ENCODE measurements at regions not wholly inside any gene's neighbourhood (a gene's known extent, or its start where the extent isn't known, plus 50 kb on each side); places are given as distances from the start of the nearest gene placed in this dataset.

DNA sequence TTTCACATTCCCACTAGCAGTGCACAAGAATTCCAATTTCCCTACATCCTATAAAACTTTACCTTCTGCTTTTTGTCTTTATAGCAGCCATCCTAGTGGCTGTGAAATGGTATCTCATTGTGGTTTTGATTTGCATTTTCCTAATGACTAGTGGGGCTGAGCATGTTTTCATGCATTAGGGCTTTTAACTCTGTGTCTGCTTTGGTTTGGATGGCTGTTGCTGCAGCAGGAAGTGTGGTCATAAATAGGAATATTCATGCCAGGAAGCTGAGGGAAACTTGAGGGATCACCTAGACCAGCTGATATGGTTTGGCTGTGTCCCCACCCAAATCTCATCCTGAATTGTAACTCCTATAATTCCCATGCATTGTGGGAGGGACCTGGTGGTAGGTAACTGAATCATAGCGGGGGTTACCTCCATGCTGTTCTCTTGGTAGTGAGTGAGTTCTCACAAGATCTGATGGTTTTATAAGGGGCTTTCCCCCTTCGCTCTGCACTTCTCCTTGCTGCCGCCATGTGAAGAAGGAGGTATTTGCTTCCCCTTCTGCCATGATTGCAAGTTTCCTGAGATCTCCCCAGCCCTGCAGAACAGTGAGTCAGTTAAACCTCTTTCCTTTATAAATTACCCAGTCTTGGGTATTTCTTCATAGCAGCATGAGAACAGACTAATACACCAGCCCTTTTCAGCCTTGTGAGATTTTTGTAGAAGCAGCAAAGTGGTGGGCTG is 181.8 kb upstream of the PITRM1 start:
- no peak overlapping the region for H2BK120ac ChIP-seq (ENCODE audit: low read depth, low read length)
- H3K56ac ChIP-seq (ENCODE audit: extremely low read depth, insufficient read depth, low read length), result no peak overlapping the region
- no peaks in the 10 kb centered on the region for H3K9me1 ChIP-seq (ENCODE audit: insufficient read depth, low read length)
- DNase-seq (no peak), ATAC-seq (ENCODE audit: low read depth) (no peak)
- no peak overlapping the region for H2BK15ac ChIP-seq (ENCODE audit: low read depth, low read length)
- H3K14ac ChIP-seq (replicated peaks; ENCODE audit: low read depth, low read length), result no peak overlapping the region
- H2AK9ac ChIP-seq (replicated peaks; ENCODE audit: low read depth, low read length, poor library complexity), result no peak overlapping the region
- no peaks in the 10 kb centered on the region for H3K36me3 ChIP-seq (ENCODE audit: control insufficient read depth, insufficient read depth, low read length)
- no peaks in the 10 kb centered on the region for H3K4me1 ChIP-seq (ENCODE audit: control insufficient read depth, insufficient read depth, low read length)
- H3K9ac ChIP-seq (ENCODE audit: low read depth, low read length), result no peak overlapping the region
- no peak overlapping the region for H3K27ac ChIP-seq (ENCODE audit: insufficient read depth, low read length)
- H2AK5ac ChIP-seq (ENCODE audit: low read depth, low read length), result 0 out of 2 replicates have a peak overlapping the region, but pooled peaks have one; percentile 3
- no peak overlapping the region for H3K4me2 ChIP-seq (ENCODE audit: low read depth, low read length)
- H3K79me1 ChIP-seq (ENCODE audit: low read depth in 1 of 2, low read length in 2 of 2), result no peaks in the 10 kb centered on the region
- ChIA-PET POLR2A (ENCODE audit: unreplicated experiment) (no interaction called here), CTCF (no interaction called here)
- intact Hi-C loops (cut with micrococcal nuclease) (no loop called here), in situ Hi-C loops (cut with MboI; ENCODE audit: low sequenced_read_pairs) (no loop called here), dilution Hi-C loops (cut with HindIII; ENCODE audit: low sequenced_read_pairs, unreplicated experiment) (no loop called here)
- no peak overlapping the region for H2AFZ ChIP-seq (replicated peaks; ENCODE audit: low read length, poor library complexity)
- TF ChIP-seq NFE2L2 (IDR thresholded peaks at IDR 0.05; ENCODE audit: low read depth, low read length) (no peak), RAD21 (IDR thresholded peaks at IDR 0.05; ENCODE audit: low read length) (no peak), MXI1 (IDR thresholded peaks at IDR 0.05; ENCODE audit: borderline replicate concordance, low read depth, low read length) (no peak), CEBPB (IDR thresholded peaks at IDR 0.05; ENCODE audit: low read depth, low read length) (no peak), CHD1 (IDR thresholded peaks at IDR 0.05; ENCODE audit: low read depth, low read length) (no peak), FOS (IDR thresholded peaks at IDR 0.05; ENCODE audit: low read depth, low read length) (no peak), SMC3 (IDR thresholded peaks at IDR 0.05; ENCODE audit: low read depth, low read length) (no peak), RFX5 (IDR thresholded peaks at IDR 0.05; ENCODE audit: low read depth, low read length) (no peak), BHLHE40 (IDR thresholded peaks at IDR 0.05; ENCODE audit: low read depth, low read length) (no peak), POLR2A (IDR thresholded peaks at IDR 0.05; ENCODE audit: low read depth, low read length) (no peak), MAFK (IDR thresholded peaks at IDR 0.05; ENCODE audit: low read depth, low read length) (no peak)
- TF ChIP-seq, protein P1, sequence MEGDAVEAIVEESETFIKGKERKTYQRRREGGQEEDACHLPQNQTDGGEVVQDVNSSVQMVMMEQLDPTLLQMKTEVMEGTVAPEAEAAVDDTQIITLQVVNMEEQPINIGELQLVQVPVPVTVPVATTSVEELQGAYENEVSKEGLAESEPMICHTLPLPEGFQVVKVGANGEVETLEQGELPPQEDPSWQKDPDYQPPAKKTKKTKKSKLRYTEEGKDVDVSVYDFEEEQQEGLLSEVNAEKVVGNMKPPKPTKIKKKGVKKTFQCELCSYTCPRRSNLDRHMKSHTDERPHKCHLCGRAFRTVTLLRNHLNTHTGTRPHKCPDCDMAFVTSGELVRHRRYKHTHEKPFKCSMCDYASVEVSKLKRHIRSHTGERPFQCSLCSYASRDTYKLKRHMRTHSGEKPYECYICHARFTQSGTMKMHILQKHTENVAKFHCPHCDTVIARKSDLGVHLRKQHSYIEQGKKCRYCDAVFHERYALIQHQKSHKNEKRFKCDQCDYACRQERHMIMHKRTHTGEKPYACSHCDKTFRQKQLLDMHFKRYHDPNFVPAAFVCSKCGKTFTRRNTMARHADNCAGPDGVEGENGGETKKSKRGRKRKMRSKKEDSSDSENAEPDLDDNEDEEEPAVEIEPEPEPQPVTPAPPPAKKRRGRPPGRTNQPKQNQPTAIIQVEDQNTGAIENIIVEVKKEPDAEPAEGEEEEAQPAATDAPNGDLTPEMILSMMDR (conservative IDR thresholded peaks at IDR 0.05; ENCODE audit: low read depth, low read length), result no peak
- TF ChIP-seq, protein P2, sequence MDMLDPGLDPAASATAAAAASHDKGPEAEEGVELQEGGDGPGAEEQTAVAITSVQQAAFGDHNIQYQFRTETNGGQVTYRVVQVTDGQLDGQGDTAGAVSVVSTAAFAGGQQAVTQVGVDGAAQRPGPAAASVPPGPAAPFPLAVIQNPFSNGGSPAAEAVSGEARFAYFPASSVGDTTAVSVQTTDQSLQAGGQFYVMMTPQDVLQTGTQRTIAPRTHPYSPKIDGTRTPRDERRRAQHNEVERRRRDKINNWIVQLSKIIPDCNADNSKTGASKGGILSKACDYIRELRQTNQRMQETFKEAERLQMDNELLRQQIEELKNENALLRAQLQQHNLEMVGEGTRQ (IDR thresholded peaks at IDR 0.05; ENCODE audit: low read depth, low read length), result no peak
- TF ChIP-seq, protein P3, sequence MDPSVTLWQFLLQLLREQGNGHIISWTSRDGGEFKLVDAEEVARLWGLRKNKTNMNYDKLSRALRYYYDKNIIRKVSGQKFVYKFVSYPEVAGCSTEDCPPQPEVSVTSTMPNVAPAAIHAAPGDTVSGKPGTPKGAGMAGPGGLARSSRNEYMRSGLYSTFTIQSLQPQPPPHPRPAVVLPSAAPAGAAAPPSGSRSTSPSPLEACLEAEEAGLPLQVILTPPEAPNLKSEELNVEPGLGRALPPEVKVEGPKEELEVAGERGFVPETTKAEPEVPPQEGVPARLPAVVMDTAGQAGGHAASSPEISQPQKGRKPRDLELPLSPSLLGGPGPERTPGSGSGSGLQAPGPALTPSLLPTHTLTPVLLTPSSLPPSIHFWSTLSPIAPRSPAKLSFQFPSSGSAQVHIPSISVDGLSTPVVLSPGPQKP (IDR thresholded peaks at IDR 0.05; ENCODE audit: borderline replicate concordance, low read depth, low read length), result no peak
- H3K18ac ChIP-seq (ENCODE audit: low read depth, low read length), result no peak overlapping the region
- peaks cover 9% of the 10 kb centered on the region for H3K27me3 ChIP-seq (ENCODE audit: control insufficient read depth, insufficient read depth, low read length)
- H4K8ac ChIP-seq (ENCODE audit: low read depth in 2 of 2, low read length in 2 of 2), result no peak overlapping the region
- H3K4me3 ChIP-seq (ENCODE audit: insufficient read depth, low read depth, low read length), result no peak overlapping the region
- no TSS peak for BruUV-seq (replicated peaks)
- no peaks in the 10 kb centered on the region for H4K20me1 ChIP-seq (ENCODE audit: insufficient read depth, low read length)
- no CpG with 5 or more reads among the region's 3 CpGs for WGBS, 2 experiments (ENCODE audit: extremely low coverage in 2 of 2, insufficient read length in 1 of 2)
- no peak overlapping the region for H2BK5ac ChIP-seq (ENCODE audit: low read depth, low read length, poor library complexity, severe bottlenecking)
- H3K4ac ChIP-seq (ENCODE audit: low read depth, low read length), result no peak overlapping the region
- H4K91ac ChIP-seq (ENCODE audit: insufficient read depth, low read depth, low read length), result no peak overlapping the region
- H2BK20ac ChIP-seq (ENCODE audit: low read depth, low read length), result no peak overlapping the region
- no peaks in the 10 kb centered on the region for H3K9me3 ChIP-seq (ENCODE audit: control insufficient read depth, insufficient read depth, low read length)
- no peak overlapping the region for H3K23ac ChIP-seq (ENCODE audit: low read depth, low read length)
- H4K5ac ChIP-seq (ENCODE audit: low read depth, low read length), result no peak overlapping the region
